ENCODE measurements at regions not wholly inside any gene's neighbourhood (a gene's known extent, or its start where the extent isn't known, plus 50 kb on each side); places are given as distances from the start of the nearest gene placed in this dataset.
"Not testable (repeated sequence)": the region's sequence is repeated elsewhere in the genome, so short reads cannot be mapped to it uniquely, and the experiment has no call there.

GRCh38 chr3:189013224-189013888, 158.4 kb upstream of the TPRG1 start:
- Histone ChIP-seq H3K4me3 (no peak overlapping the region), H3K9me3 (no peaks in the 10 kb centered on the region), H3K36me3 (no peaks in the 10 kb centered on the region), H3K27me3 (no peaks in the 10 kb centered on the region), H3K27ac (no peak overlapping the region), H3K4me1 (no peaks in the 10 kb centered on the region)
- in situ Hi-C loops (cut with MboI; ENCODE audit: low sequenced_read_pairs in 4 of 4), result no loop called here
- TF ChIP-seq CTCF (IDR thresholded peaks at IDR 0.05 in 4 of 5, conservative IDR thresholded peaks at IDR 0.05 in 1 of 5) (no peak), POLR2A (IDR thresholded peaks at IDR 0.05) (no peak)
- intact Hi-C loops (cut with DNase I; ENCODE audit: low total_unique reads), result no loop called here
- DNase-seq (no peak), ATAC-seq (no peak)

DNA sequence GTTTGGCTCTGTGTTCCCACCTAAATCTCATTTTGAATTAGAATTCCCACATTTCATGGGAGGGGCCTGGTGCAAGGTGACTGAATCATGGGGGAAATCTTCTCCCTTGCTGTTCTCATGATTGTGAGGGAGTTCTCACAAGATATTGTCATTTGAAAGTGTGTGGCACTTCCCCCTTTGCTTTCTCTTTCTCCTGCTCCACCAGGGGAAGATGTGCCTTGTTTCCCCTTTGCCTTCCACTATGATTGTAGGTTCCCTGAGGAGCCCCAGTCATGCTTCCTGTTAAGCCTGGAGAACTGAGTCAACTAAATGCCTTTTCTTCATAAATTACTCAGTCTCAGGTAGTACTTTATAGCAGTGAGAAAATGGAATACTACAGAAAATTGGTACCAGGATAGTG, 157.2 kb upstream of the TPRG1 start:
- Histone ChIP-seq H3K27me3 (no peaks in the 10 kb centered on the region), H3K4me1 (no peaks in the 10 kb centered on the region), H3K4me3 (no peak overlapping the region), H3K27ac (no peak overlapping the region), H3K36me3 (no peaks in the 10 kb centered on the region), H3K9me3 (no peaks in the 10 kb centered on the region)
- TF ChIP-seq CTCF (IDR thresholded peaks at IDR 0.05 in 4 of 5, conservative IDR thresholded peaks at IDR 0.05 in 1 of 5), result no peak
- no peak for TF ChIP-seq POLR2A (IDR thresholded peaks at IDR 0.05)
- no peak for DNase-seq
- no peak for ATAC-seq
- in situ Hi-C loops (cut with MboI; ENCODE audit: low sequenced_read_pairs in 4 of 4), result no loop called here
- intact Hi-C loops (cut with DNase I; ENCODE audit: low total_unique reads), result no loop called here

- H3K27me3 ChIP-seq; in situ Hi-C loops (cut with MboI; ENCODE audit: low sequenced_read_pairs in 4 of 4); H3K27ac ChIP-seq; intact Hi-C loops (cut with DNase I; ENCODE audit: low total_unique reads); H3K4me3 ChIP-seq; H3K36me3 ChIP-seq; DNase-seq; ATAC-seq; H3K9me3 ChIP-seq; H3K4me1 ChIP-seq: not testable (repeated sequence)
These were observed 148.9 kb upstream of the TPRG1 start for GRCh38 chr3:189022576-189023466.

DNA sequence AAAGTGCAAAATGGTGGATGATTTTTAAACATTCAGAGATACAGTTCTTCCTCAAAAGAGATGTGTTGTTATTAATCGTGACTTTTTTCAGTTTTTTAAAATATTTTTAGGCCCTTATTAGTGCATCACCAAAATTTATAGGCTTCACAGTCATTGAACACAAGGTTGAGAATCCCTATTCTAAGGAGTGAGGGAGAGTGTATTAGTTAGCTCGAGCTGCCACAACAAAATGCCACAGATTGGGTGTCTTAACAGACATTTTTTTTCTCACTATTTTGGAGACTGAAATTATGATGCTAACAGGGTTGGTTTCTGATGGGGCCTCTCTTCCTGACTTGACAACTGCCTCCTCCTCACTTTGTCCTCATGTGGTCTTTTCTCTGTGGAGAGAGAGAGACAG, 145.9 kb upstream of the TPRG1 start:
- no peak for ATAC-seq
- Histone ChIP-seq H3K4me3 (no peak overlapping the region), H3K36me3 (no peaks in the 10 kb centered on the region), H3K4me1 (no peaks in the 10 kb centered on the region), H3K9me3 (no peaks in the 10 kb centered on the region), H3K27me3 (no peaks in the 10 kb centered on the region), H3K27ac (no peak overlapping the region)
- no peak for DNase-seq
- no peak for TF ChIP-seq POLR2A (IDR thresholded peaks at IDR 0.05)
- TF ChIP-seq CTCF (IDR thresholded peaks at IDR 0.05 in 4 of 5, conservative IDR thresholded peaks at IDR 0.05 in 1 of 5), result no peak
- intact Hi-C loops (cut with DNase I; ENCODE audit: low total_unique reads) (no loop called here), in situ Hi-C loops (cut with MboI; ENCODE audit: low sequenced_read_pairs in 4 of 4) (no loop called here)

DNA sequence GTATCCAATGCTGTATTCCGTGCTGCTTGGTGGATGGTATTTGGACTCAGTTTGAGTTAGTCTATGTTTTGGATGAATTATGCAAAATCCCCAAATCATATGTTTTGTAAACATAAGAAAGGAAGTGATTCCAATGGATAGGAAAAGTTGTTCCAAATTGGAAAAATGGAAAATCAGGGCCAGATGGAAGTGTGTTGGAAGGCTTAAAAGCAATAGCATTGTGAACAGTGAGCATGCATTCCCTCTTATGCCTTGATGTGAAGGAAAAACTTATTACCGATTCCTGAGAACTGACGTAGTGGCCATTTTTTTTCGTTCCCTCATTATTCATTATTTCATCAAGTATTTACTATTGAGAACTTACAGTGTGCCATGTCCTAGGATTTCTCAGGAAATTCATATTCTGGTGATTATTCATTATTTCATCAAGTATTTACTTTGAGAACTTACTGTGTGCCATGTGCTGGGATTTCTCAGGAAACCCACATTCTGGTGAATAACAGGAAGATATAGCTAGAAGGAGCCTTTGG, 144.1 kb upstream of the TPRG1 start:
- no peaks in the 10 kb centered on the region for H3K27me3 ChIP-seq
- no peak overlapping the region for H3K4me3 ChIP-seq
- in situ Hi-C loops (cut with MboI; ENCODE audit: low sequenced_read_pairs in 4 of 4) (no loop called here), intact Hi-C loops (cut with DNase I; ENCODE audit: low total_unique reads) (no loop called here)
- H3K36me3 ChIP-seq, result no peaks in the 10 kb centered on the region
- TF ChIP-seq POLR2A (IDR thresholded peaks at IDR 0.05) (no peak), CTCF (IDR thresholded peaks at IDR 0.05 in 4 of 5, conservative IDR thresholded peaks at IDR 0.05 in 1 of 5) (no peak)
- H3K4me1 ChIP-seq, result no peaks in the 10 kb centered on the region
- H3K9me3 ChIP-seq, result no peaks in the 10 kb centered on the region
- no peak for ATAC-seq
- no peak for DNase-seq
- no peak overlapping the region for H3K27ac ChIP-seq

Data from gastrocnemius medialis (tissue), 4 donors.